Suprapubic skin (tissue), 4 donors: ENCODE measurements at regions not wholly inside any gene's neighbourhood (a gene's known extent, or its start where the extent isn't known, plus 50 kb on each side); places are given as distances from the start of the nearest gene placed in this dataset.
"Not testable (repeated sequence)": the region's sequence is repeated elsewhere in the genome, so short reads cannot be mapped to it uniquely, and the experiment has no call there.

Experiments used
- CTCF ChIP-seq, 2 donors: fragments of 200-600 bp in 1 of 2; fragments of 450-650 bp in 1 of 2; sonication (generic) in 1 of 2; IDR thresholded peaks; one replicate each; pipeline ENCODE4 v1.5.1; 2016 to 2019; ENCODE audit warnings: antibody characterized with exemption in 2 of 2, mild to moderate bottlenecking in 1 of 2, moderate library complexity in 1 of 2
- POLR2A ChIP-seq, 2 donors: fragments of 450-650 bp; IDR thresholded peaks; one replicate each; pipeline ENCODE4 v1.6.1; 2017; ENCODE audit warnings: antibody characterized with exemption in 2 of 2, mild to moderate bottlenecking in 2 of 2, moderate library complexity in 2 of 2
- POLR2AphosphoS5 ChIP-seq, 3 donors: sonication (generic); formaldehyde crosslinking; IDR thresholded peaks; one replicate each; pipeline ENCODE4 v1.6.1; 2017; ENCODE audit warnings: antibody characterized with exemption in 3 of 3

GRCh38 chr16:88240118-88240517, 142.6 kb upstream of the ZNF469 start:
- TF ChIP-seq POLR2A, CTCF, POLR2AphosphoS5 (IDR thresholded peaks at IDR 0.05): not testable (repeated sequence)
